C1 segment of cervical spinal cord (tissue), 14 donors: ENCODE measurements at regions not wholly inside any gene's neighbourhood (a gene's known extent, or its start where the extent isn't known, plus 50 kb on each side); places are given as distances from the start of the nearest gene placed in this dataset.
"Not testable (repeated sequence)": the region's sequence is repeated elsewhere in the genome, so short reads cannot be mapped to it uniquely, and the experiment has no call there.

Experiments used
- DNase-seq, 14 donors: peaks; one replicate each; lab custom pipeline; 2025; lab: John Stamatoyannopoulos, UW

- DNase-seq: no peak
Measured at GRCh38 chr18:22040533-22040932, 128.9 kb upstream of the GATA6 start.

GRCh38 chr18:22043837-22044236 lies 125.6 kb upstream of the GATA6 start:
- no peak for DNase-seq

- no peak for DNase-seq
Measured at GRCh38 chr18:22044474-22045220, 124.7 kb upstream of the GATA6 start.

GRCh38 chr18:22045221-22045918 lies 124.0 kb upstream of the GATA6 start:
- DNase-seq: no peak

GRCh38 chr18:22046473-22046872 lies 122.9 kb upstream of the GATA6 start:
- no peak for DNase-seq

GRCh38 chr18:22047485-22047884 lies 121.9 kb upstream of the GATA6 start:
- no peak for DNase-seq

GRCh38 chr18:22048221-22048620 lies 121.2 kb upstream of the GATA6 start:
- DNase-seq: no peak

- no peak for DNase-seq
Measured at GRCh38 chr18:22048932-22049615, 120.3 kb upstream of the GATA6 start.

GRCh38 chr18:22052405-22053105 lies 116.8 kb upstream of the GATA6 start:
- DNase-seq: no peak

GRCh38 chr18:22055466-22056238 lies 113.7 kb upstream of the GATA6 start:
- DNase-seq: no peak

- no peak for DNase-seq
Measured at GRCh38 chr18:22056950-22057349, 112.4 kb upstream of the GATA6 start.

GRCh38 chr18:22057908-22058527 lies 111.4 kb upstream of the GATA6 start:
- no peak for DNase-seq

- DNase-seq: no peak
Measured at GRCh38 chr18:22060361-22060760, 109.0 kb upstream of the GATA6 start.

- DNase-seq: no peak
Measured at GRCh38 chr18:22063102-22063501, 106.3 kb upstream of the GATA6 start.

- DNase-seq: no peak
Measured at GRCh38 chr18:22063672-22064071, 105.7 kb upstream of the GATA6 start.

- no peak for DNase-seq
Measured at GRCh38 chr18:22064581-22064980, 104.8 kb upstream of the GATA6 start.

- no peak for DNase-seq
Measured at GRCh38 chr18:22065311-22065710, 104.1 kb upstream of the GATA6 start.

GRCh38 chr18:22066083-22066485 lies 103.3 kb upstream of the GATA6 start:
- no peak for DNase-seq

- no peak for DNase-seq
Measured at GRCh38 chr18:22067109-22067508, 102.3 kb upstream of the GATA6 start.

- DNase-seq: no peak
Measured at GRCh38 chr18:22067682-22068081, 101.7 kb upstream of the GATA6 start.

GRCh38 chr18:22068784-22069183 lies 100.6 kb upstream of the GATA6 start:
- not testable (repeated sequence) for DNase-seq
